GM12878 (cell line): ENCODE measurements at regions not wholly inside any gene's neighbourhood (a gene's known extent, or its start where the extent isn't known, plus 50 kb on each side); places are given as distances from the start of the nearest gene placed in this dataset.

Experiments
- ATAC-seq: fragments of 200-7000 bp; cut with Tn5 transposase; 3 replicates; pipeline ENCODE4 v1.9.1; 2020; ENCODE audit warnings: mild to moderate bottlenecking, moderate library complexity
- BruUV-seq: library from RNA; stranded (reverse); fragments of 400-500 nt; replicated peaks from 2 replicates; lab custom pipeline; 2021; lab: Mats Ljungman, UMichigan
- CTCF ChIA-PET: fragments of 300-600 bp; sonication (Branson Sonifier 250); formaldehyde crosslinking; extraction: SDS; loops from one replicate; lab custom pipeline; 2021; ENCODE audit warnings: inconsistent platforms; lab: Yijun Ruan, JAX
- POLR2A ChIA-PET: fragments of 350-600 bp; formaldehyde crosslinking; extraction: SDS; loops from one replicate; lab custom pipeline; 2021; ENCODE audit warnings: inconsistent platforms; lab: Charles Lee
- RAD21 ChIA-PET: fragments of 300-600 bp; sonication (Branson Sonifier 250); formaldehyde crosslinking; loops from one replicate; lab custom pipeline; 2023; ENCODE audit warnings: antibody characterized with exemption; ENCODE audit not compliant: unreplicated experiment; lab: Charles Lee
- SMC1A ChIA-PET: fragments of 300-600 bp; sonication (Branson Sonifier 250); formaldehyde crosslinking; loops from one replicate; lab custom pipeline; 2023; ENCODE audit not compliant: unreplicated experiment, uncharacterized antibody; lab: Charles Lee
- DNase-seq: peaks from one replicate; pipeline ENCODE4 v3.0.0-alpha.2; 2011; ENCODE audit warnings: low read depth, low spot score
- FAIRE-seq: peaks from 3 replicates; lab custom pipeline; 2011; peaks lifted over from hg19 to GRCh38; lab: Jason Lieb, UNC
- H2AFZ ChIP-seq: 2 replicates; pipeline ENCODE4 v1.6.0; 2011; ENCODE audit warnings: low read depth, low read length, control low read depth; ENCODE audit not compliant: control insufficient read depth
- H3K27ac ChIP-seq: 2 replicates; pipeline ENCODE4 v1.5.1; 2011; ENCODE audit warnings: control low read depth; ENCODE audit not compliant: control insufficient read depth, insufficient read depth
- H3K27me3 ChIP-seq, 2 experiments: replicated peaks in 1 of 2; 2 replicates each; pipeline versions ENCODE4 v1.6.0 to v1.6.1; 2011; ENCODE audit warnings: low read length in 1 of 2; ENCODE audit not compliant: control insufficient read depth in 2 of 2, insufficient read depth in 2 of 2
- H3K36me3 ChIP-seq, 2 experiments: 2 replicates each; pipeline ENCODE4 v1.5.1; 2011; ENCODE audit warnings: low read length in 1 of 2; ENCODE audit not compliant: control insufficient read depth in 2 of 2, insufficient read depth in 2 of 2
- H3K4me1 ChIP-seq: 2 replicates; pipeline ENCODE4 v1.6.1; 2011; ENCODE audit warnings: mild to moderate bottlenecking, low read length, moderate library complexity, mixed read lengths; ENCODE audit not compliant: control insufficient read depth, insufficient read depth
- H3K4me2 ChIP-seq: 2 replicates; pipeline ENCODE4 v1.6.0; 2011; ENCODE audit warnings: control low read depth; ENCODE audit not compliant: control insufficient read depth, insufficient read depth
- H3K4me3 ChIP-seq: fragments of 200-600 bp; sonication (generic); 2 replicates; pipeline ENCODE4 v1.5.1; 2016
- H3K79me2 ChIP-seq: 2 replicates; pipeline ENCODE4 v1.6.0; 2011; ENCODE audit warnings: low read length; ENCODE audit not compliant: control insufficient read depth, insufficient read depth
- H3K9ac ChIP-seq: 2 replicates; pipeline ENCODE4 v1.8.0; 2011; ENCODE audit warnings: low read length, control low read depth, mixed read lengths; ENCODE audit not compliant: control insufficient read depth, insufficient read depth
- H3K9me3 ChIP-seq: replicated peaks from 3 replicates; pipeline ENCODE4 v1.5.1; 2011; ENCODE audit warnings: mild to moderate bottlenecking, low read length; ENCODE audit not compliant: control insufficient read depth, insufficient read depth
- H4K20me1 ChIP-seq: 2 replicates; pipeline ENCODE4 v1.6.0; 2011; ENCODE audit not compliant: control insufficient read depth, insufficient read depth
- FOXM1 ChIP-seq: IDR thresholded peaks from 2 replicates; pipeline ENCODE4 v1.6.1; 2012; ENCODE audit warnings: low read depth, mild to moderate bottlenecking, inconsistent platforms, low read length, moderate library complexity
- GATAD2B ChIP-seq: fragments of 450-650 bp; conservative IDR thresholded peaks from 2 replicates; pipeline ENCODE4 v1.6.1; 2017; ENCODE audit warnings: low read depth, mild to moderate bottlenecking, moderate library complexity
- HDAC6 ChIP-seq: fragments of 200-600 bp; sonication (generic); IDR thresholded peaks from one replicate; pipeline ENCODE4 v1.8.0; 2017; ENCODE audit warnings: antibody characterized with exemption; ENCODE audit not compliant: unreplicated experiment
- MTA3 ChIP-seq: IDR thresholded peaks from 2 replicates; pipeline ENCODE4 v1.6.1; 2012; ENCODE audit warnings: low read length, inconsistent platforms, borderline replicate concordance
- MYB ChIP-seq: fragments of 150-350 bp; IDR thresholded peaks from 2 replicates; pipeline ENCODE4 v1.6.1; 2014; ENCODE audit warnings: mild to moderate bottlenecking, low read depth, low read length, borderline replicate concordance
- NFIC ChIP-seq: IDR thresholded peaks from 2 replicates; pipeline ENCODE4 v1.6.1; 2012; ENCODE audit warnings: low read depth, mild to moderate bottlenecking, inconsistent platforms, low read length, moderate library complexity
- PAX5 ChIP-seq: IDR thresholded peaks from 2 replicates; pipeline ENCODE4 v1.6.1; 2011; ENCODE audit warnings: low read depth, low read length, borderline replicate concordance
- SREBF1 ChIP-seq: IDR thresholded peaks from 2 replicates; pipeline ENCODE4 v1.6.1; 2012; ENCODE audit warnings: mild to moderate bottlenecking, low read length
- SUZ12 ChIP-seq: fragments of 200-600 bp; sonication (generic); IDR thresholded peaks from one replicate; pipeline ENCODE4 v1.6.1; 2018; ENCODE audit warnings: antibody characterized with exemption, mild to moderate bottlenecking; ENCODE audit not compliant: unreplicated experiment
- YBX1 ChIP-seq: fragments of 450-650 bp; IDR thresholded peaks from 2 replicates; pipeline ENCODE4 v1.6.1; 2016; ENCODE audit warnings: antibody characterized with exemption
- ZBTB40 ChIP-seq: fragments of 450-650 bp; IDR thresholded peaks from 2 replicates; pipeline ENCODE4 v1.6.1; 2016; ENCODE audit warnings: mild to moderate bottlenecking, moderate library complexity, borderline replicate concordance
- WGBS: methylation state at CpG from one replicate; pipeline ENCODE4 v1.1.6; 2016; ENCODE audit warnings: low lambda C conversion rate; ENCODE audit not compliant: insufficient replicate concordance, insufficient coverage; ENCODE audit errors: missing lambda C conversion rate; 5-methylcytosine and 5-hydroxymethylcytosine counted together
- in situ Hi-C: fragments of 300-500 bp; cut with MboI; formaldehyde crosslinking; loops from 9 replicates; pipeline ENCODE4 v1.14.3; 2018; ENCODE audit warnings: mixed read lengths
- intact Hi-C: fragments of 100-400 bp; cut with micrococcal nuclease; formaldehyde crosslinking; loops from one replicate; pipeline ENCODE4 v1.14.2; 2022; ENCODE audit not compliant: unreplicated experiment
- TF ChIP-seq, protein P1 (sequence below): fragments of 150-350 bp; IDR thresholded peaks from 2 replicates; pipeline ENCODE4 v1.6.1; 2014; ENCODE audit warnings: mild to moderate bottlenecking, low read depth, low read length
- TF ChIP-seq, protein P2 (sequence below): fragments of 450-650 bp; formaldehyde crosslinking; IDR thresholded peaks from 2 replicates; pipeline ENCODE4 v1.4.0; 2020; ENCODE audit warnings: mild to moderate bottlenecking, moderate library complexity
- TF ChIP-seq, protein P3 (sequence below): IDR thresholded peaks from 2 replicates; pipeline ENCODE4 v1.6.1; 2012; ENCODE audit warnings: low read length, inconsistent platforms

DNA sequence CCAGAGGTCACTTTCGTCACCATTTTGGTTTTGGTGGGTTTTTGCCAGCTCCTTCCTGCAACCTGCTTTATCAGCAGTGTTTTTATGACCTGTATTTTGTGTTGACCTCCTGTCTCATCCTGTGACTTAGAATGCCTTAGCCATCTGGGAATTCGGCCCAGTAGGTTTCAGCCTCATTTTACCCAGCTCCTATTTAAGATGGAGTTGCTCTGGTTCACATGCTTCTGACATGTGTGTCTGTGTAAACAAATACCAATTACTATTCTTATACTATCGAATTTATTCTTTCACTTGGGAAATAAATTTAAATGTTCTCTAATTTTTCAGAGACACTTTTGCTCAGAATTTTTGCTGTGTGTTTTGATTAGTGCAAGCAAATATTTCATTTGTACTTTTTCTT, 1370.3 kb upstream of the MIR17HG start:
- no peaks in the 10 kb centered on the region for H4K20me1 ChIP-seq
- intact Hi-C loops (loop anchor here (10.0 kb wide), 1 partner anchor 888 kb away; no protein-coding TSS in a partner anchor), in situ Hi-C loops (no loop called here)
- no peaks in the 10 kb centered on the region for H3K4me1 ChIP-seq
- ChIA-PET POLR2A (interaction anchor here (0.7 kb wide), 1 partner anchor 28 kb away, joined by 9 read pairs; no protein-coding TSS in a partner anchor), SMC1A (interaction anchor here (1.2 kb wide), 1 partner anchor 47 kb away, joined by 3 read pairs; no protein-coding TSS in a partner anchor), CTCF (no interaction called here), RAD21 (no interaction called here)
- no peaks in the 10 kb centered on the region for H3K9me3 ChIP-seq
- no peak overlapping the region for H3K4me3 ChIP-seq
- no peak for FAIRE-seq
- H3K27me3 ChIP-seq, result no peaks in the 10 kb centered on the region
- ATAC-seq, result no peak
- H3K9ac ChIP-seq, result no peak overlapping the region
- H3K4me2 ChIP-seq, result no peak overlapping the region
- no peak for DNase-seq
- no peak overlapping the region for H2AFZ ChIP-seq
- BruUV-seq, result no TSS peak
- no peaks in the 10 kb centered on the region for H3K79me2 ChIP-seq
- H3K27ac ChIP-seq, result no peak overlapping the region
- no peaks in the 10 kb centered on the region for H3K36me3 ChIP-seq
- WGBS, result 0% methylated on average over 3 of the region's 3 CpGs
- no peak for TF ChIP-seq FOXM1
- no peak for TF ChIP-seq GATAD2B
- TF ChIP-seq, protein P1, sequence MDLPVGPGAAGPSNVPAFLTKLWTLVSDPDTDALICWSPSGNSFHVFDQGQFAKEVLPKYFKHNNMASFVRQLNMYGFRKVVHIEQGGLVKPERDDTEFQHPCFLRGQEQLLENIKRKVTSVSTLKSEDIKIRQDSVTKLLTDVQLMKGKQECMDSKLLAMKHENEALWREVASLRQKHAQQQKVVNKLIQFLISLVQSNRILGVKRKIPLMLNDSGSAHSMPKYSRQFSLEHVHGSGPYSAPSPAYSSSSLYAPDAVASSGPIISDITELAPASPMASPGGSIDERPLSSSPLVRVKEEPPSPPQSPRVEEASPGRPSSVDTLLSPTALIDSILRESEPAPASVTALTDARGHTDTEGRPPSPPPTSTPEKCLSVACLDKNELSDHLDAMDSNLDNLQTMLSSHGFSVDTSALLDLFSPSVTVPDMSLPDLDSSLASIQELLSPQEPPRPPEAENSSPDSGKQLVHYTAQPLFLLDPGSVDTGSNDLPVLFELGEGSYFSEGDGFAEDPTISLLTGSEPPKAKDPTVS, result no peak
- TF ChIP-seq MYB, result no peak
- no peak for TF ChIP-seq SREBF1
- TF ChIP-seq NFIC, result no peak
- TF ChIP-seq, protein P2, sequence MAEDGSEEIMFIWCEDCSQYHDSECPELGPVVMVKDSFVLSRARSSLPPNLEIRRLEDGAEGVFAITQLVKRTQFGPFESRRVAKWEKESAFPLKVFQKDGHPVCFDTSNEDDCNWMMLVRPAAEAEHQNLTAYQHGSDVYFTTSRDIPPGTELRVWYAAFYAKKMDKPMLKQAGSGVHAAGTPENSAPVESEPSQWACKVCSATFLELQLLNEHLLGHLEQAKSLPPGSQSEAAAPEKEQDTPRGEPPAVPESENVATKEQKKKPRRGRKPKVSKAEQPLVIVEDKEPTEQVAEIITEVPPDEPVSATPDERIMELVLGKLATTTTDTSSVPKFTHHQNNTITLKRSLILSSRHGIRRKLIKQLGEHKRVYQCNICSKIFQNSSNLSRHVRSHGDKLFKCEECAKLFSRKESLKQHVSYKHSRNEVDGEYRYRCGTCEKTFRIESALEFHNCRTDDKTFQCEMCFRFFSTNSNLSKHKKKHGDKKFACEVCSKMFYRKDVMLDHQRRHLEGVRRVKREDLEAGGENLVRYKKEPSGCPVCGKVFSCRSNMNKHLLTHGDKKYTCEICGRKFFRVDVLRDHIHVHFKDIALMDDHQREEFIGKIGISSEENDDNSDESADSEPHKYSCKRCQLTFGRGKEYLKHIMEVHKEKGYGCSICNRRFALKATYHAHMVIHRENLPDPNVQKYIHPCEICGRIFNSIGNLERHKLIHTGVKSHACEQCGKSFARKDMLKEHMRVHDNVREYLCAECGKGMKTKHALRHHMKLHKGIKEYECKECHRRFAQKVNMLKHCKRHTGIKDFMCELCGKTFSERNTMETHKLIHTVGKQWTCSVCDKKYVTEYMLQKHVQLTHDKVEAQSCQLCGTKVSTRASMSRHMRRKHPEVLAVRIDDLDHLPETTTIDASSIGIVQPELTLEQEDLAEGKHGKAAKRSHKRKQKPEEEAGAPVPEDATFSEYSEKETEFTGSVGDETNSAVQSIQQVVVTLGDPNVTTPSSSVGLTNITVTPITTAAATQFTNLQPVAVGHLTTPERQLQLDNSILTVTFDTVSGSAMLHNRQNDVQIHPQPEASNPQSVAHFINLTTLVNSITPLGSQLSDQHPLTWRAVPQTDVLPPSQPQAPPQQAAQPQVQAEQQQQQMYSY (CRISPR knock-in tag), result no peak
- TF ChIP-seq, protein P3, sequence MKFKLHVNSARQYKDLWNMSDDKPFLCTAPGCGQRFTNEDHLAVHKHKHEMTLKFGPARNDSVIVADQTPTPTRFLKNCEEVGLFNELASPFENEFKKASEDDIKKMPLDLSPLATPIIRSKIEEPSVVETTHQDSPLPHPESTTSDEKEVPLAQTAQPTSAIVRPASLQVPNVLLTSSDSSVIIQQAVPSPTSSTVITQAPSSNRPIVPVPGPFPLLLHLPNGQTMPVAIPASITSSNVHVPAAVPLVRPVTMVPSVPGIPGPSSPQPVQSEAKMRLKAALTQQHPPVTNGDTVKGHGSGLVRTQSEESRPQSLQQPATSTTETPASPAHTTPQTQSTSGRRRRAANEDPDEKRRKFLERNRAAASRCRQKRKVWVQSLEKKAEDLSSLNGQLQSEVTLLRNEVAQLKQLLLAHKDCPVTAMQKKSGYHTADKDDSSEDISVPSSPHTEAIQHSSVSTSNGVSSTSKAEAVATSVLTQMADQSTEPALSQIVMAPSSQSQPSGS, result no peak
- TF ChIP-seq HDAC6, result no peak
- no peak for TF ChIP-seq MTA3
- TF ChIP-seq PAX5, result no peak
- no peak for TF ChIP-seq YBX1
- no peak for TF ChIP-seq ZBTB40
- TF ChIP-seq SUZ12, result no peak
